ENCODE measurements at regions not wholly inside any gene's neighbourhood (a gene's known extent, or its start where the extent isn't known, plus 50 kb on each side); places are given as distances from the start of the nearest gene placed in this dataset.
"Not testable (repeated sequence)": the region's sequence is repeated elsewhere in the genome, so short reads cannot be mapped to it uniquely, and the experiment has no call there.

DNA sequence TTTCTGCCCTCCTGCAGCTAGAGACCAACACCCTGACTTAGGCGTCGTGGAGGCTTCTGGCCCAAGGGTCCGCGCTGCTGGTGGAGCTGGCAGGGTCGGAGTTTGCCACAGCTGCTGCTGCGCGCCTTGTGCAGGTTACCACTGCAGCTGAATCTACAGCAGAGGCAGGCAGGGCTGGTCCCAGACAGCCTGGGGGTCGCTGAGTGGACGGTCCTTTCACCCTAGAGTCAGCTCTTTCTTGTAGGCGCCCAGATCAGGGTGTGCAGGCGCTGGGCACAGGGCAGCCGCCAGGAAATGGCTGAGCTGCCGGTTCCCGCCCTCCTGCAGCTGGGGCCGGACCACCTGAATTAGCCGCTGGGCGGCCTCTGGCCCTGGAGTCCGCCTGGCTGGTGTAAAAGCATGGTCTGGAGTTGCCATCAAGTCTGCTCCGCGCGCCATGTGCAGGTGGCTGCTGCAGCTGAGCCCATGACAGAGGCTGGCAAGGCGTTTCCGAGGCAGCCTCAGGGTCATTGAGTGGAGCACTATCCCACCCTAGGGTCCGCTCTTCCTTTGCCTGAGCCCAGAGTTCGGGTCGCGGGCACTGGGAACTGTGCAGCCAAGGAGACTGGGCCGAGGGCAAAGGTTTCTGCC is 144.3 kb downstream of the CCDC74A start:
- not testable (repeated sequence) for DNase-seq (ENCODE audit: low read depth, low spot score)

- DNase-seq (ENCODE audit: low read depth, low spot score), result peak; percentile 70
Measured at GRCh38 chr2:131672471-131673399, 145.0 kb downstream of the CCDC74A start.

- peak; percentile 79 for DNase-seq (ENCODE audit: low read depth, low spot score)
Measured at GRCh38 chr2:131673400-131674173, 145.9 kb downstream of the CCDC74A start.

DNA sequence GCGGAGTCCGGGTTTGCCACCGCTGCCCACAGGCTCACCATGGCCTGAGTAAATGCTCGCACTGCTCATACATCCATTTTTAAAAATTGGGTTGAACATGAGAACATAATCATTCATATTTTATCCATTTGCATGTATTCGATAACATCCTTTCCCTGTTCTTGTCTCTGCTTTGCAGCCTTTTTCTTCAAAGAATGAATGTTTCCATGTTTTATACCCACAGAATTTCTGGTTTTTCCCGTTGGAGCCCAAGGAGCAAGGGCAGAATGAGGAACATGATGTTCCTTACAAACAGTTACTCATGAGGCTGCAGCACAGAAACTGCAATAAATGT is 146.5 kb downstream of the CCDC74A start:
- DNase-seq (ENCODE audit: low read depth, low spot score), result no peak

GRCh38 chr2:131681611-131682121 is 154.0 kb downstream of the CCDC74A start:
- not testable (repeated sequence) for DNase-seq (ENCODE audit: low read depth, low spot score)

DNA sequence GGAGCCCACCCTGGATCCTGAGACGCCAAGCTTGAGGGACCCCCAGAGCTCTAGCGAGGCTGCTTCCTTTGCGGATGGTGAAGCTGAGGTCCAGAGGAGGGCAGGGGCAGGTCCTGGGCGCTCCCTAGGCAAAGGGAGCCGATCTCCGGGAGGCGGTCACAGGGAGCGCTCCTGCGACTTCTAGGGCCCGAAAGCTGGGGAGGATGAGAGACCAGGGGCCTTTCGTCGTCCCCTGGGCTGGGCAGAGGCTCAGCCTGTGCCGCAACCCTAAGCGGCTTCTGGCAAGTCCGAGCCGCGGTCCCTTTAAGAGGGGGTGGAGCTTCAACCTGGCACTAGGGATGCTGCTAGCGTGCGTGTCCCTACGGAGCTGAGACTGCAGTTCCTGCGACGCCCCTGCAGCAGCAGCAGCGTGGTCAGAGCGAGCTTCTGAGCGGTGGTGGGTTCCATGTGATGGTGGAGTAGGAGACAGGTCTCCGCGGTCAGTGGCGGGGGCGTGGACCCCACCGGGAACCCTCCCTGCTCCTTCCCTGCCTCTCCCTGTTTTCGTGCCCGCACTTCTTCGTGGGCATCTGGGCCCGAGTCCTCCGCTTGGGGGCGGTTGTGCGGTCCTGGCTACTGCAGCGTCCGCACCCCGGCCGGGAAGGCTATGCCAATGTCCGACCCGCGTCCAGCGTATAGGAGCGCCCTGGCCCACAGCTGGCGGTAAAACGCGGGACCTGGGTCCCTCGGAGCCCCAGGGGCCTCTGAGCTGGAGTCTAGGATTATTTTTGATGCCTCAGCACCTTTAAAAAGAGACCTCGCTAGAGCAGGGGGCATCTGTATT is 154.6 kb downstream of the CCDC74A start:
- DNase-seq (ENCODE audit: low read depth, low spot score), result peak; percentile 91

- peak; percentile 63 for DNase-seq (ENCODE audit: low read depth, low spot score)
Measured at GRCh38 chr2:131682945-131683330, 155.2 kb downstream of the CCDC74A start.

DNA sequence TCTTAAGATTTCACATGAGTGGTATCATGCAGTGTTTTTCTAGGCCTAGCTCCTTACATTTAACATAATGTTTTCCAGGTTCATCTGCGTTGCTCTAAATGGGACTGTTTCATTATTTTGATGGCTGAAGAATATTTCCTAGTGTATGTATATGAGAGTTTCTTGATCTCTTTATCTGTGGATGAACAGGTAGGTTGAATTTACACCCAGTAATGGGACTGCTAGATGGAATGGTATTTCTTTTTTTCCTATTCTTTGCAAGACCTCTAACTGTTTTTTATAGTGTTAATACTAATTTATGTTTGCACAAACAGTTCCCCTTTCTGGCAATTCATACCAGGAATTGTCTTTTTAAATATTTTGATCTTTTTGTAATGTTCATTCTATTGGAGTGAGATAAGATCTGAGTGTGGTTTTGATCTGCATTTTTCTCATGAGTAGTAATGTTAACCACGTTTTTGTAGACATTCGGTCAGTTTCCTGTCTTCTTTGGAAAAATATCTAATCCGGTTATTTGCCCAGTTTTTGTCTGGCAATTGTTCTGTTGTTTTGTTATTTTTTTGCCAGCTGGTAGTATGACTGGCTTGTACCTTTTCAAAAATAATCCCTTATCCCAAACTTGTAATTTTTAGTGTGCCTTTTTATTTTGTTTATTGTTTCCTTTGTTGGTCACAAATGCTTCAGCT is 157.1 kb downstream of the CCDC74A start:
- DNase-seq (ENCODE audit: low read depth, low spot score), result peak; percentile 68

DNA sequence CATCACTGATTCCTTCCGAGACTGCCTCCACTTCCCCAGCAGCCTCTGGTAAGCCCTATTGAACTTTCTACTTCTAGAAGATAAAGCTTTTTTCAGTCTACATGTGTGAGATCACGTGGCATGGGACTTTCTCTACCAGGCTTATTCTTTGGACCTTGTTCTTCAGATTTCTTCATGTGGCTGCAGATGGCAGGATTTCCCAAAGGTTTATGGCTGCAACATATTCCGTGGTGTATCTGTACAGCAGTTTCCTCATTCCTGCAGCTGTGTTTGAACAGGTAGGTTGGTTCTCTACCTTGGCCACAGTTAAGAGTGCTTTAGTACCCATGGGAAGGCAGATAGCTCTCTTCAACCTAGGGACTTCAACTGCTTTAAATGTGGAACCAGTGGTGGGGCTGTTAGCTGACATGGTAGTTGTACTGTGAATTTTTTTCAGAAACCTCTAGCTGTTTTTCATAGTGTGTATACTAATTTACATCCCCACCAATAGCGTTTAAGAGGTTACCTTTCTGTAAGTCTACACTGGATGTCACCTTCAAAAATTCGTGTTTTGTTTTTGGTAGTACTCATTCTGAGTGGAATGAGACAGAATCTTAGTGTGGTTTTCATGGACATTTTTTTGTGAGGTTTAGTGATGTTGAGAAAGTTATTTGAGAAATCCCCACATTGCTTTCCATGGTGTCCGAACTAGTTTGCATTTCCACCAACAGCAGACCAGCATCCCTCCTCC is 158.6 kb downstream of the CCDC74A start:
- DNase-seq (ENCODE audit: low read depth, low spot score), result peak; percentile 59

GRCh38 chr2:131686894-131687238 is 159.2 kb downstream of the CCDC74A start:
- DNase-seq (ENCODE audit: low read depth, low spot score), result peak; percentile 18

- not testable (repeated sequence) for DNase-seq (ENCODE audit: low read depth, low spot score)
Measured at GRCh38 chr2:131689066-131689465, 161.4 kb downstream of the CCDC74A start.

DNA sequence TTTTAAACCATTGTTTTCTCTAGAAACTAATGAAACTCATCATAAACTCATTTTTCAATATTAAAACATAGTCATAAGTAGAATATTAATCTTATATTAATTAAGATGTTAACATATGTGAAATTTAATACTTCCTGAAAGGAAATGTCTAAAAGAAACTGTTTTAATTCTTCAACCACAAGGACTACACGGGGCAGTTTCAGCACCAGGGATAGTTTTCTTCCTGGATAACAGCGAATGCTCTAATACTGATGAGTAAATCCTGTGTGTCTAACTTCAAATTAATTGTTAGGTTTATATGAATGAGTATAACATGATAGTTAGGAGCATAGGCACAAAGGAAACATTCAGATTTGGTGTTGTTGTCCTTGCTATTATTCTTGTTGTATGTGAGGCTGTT is 183.6 kb downstream of the CCDC74A start:
- not testable (repeated sequence) for DNase-seq (ENCODE audit: low read depth, low spot score)

DNA sequence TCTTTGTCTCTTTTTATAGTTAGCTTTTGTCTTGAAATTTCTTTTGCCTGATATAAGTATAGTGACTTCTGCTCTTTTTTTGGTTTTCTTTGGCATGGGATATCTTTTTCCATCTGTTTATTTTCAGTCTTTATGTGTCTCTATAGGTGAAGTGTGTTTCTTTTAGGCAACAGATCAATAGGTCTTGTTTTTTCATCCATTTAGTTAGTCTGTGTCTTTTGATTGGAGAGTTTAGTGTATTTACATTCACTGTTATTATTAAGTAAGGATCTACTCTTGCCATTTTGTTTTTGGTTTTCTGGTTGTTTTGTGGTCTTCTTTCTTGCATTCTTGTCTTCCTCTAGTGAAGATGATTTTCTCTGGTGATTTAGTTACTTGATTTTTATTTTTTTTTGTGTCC is 190.2 kb downstream of the CCDC74A start:
- DNase-seq (ENCODE audit: low read depth, low spot score), result not testable (repeated sequence)

DNA sequence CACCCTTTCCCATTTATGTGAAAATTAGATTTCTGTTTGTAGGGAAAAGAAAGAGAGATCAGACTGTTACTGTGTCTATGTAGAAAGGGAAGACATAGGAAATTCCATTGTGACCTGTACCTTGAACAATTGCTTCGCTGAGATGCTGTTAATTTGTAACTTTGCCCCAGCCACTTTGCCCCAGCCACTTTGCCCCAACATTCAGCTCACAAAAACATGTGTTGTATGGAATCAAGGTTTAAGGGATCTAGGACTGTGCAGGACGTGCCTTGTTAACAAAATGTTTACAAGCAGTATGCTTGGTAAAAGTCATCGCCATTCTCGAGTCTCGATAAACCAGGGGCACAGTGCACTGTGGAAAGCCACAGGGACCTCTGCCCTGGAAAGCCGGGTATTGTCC is 193.5 kb downstream of the CCDC74A start:
- DNase-seq (ENCODE audit: low read depth, low spot score), result not testable (repeated sequence)

- DNase-seq (ENCODE audit: low read depth, low spot score), result not testable (repeated sequence)
Measured at GRCh38 chr2:131722256-131722655, 194.6 kb downstream of the CCDC74A start.

DNA sequence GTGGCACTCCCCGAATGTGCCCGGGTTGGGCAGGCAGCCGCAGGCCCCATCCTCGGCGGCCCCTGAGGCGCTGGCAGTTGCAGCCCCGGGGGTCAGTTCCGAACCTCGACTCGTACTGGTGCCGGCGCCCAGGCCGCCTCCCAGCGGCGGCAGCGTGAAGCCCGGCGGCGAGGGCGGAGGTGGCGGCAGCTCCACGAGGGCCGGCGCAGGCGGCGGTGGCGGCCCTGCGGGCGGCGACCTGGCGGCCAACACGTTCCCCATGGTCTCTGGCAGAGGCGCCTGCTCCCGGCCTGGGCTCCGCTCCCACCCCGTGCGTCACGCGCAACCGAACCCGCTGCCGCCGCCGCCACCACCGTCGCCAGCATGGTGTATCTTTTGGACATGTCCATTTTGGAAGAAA is 196.3 kb downstream of the CCDC74A start:
- DNase-seq (ENCODE audit: low read depth, low spot score), result no peak

DNA sequence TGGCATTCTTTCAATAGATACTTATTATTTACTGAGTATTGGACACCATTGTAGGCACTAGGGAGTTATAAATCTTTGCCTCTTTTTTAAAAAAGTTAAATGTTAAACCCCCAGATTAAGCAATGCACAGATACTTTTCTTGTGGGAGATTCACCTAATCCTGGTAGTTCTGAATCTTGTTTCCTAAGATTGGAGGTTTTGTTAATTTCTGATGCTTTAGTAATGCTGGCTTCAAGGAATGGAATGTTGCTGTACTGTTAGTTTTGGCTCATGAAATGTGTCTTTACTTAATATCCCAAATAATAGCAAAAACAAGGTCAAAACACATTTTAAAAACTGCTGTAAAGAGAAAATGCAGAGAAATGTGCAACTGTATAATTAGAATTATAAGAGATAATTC is 200.8 kb downstream of the CCDC74A start:
- peak; percentile 20 for DNase-seq (ENCODE audit: low read depth, low spot score)

GRCh38 chr2:131733530-131733929 is 205.8 kb downstream of the CCDC74A start:
- DNase-seq (ENCODE audit: low read depth, low spot score), result not testable (repeated sequence)

GRCh38 chr2:131736406-131736805 is 208.7 kb downstream of the CCDC74A start:
- DNase-seq (ENCODE audit: low read depth, low spot score), result not testable (repeated sequence)

- DNase-seq (ENCODE audit: low read depth, low spot score), result not testable (repeated sequence)
Measured at GRCh38 chr2:131738533-131738932, 210.8 kb downstream of the CCDC74A start.

All from astrocyte of the hippocampus (primary cell).